HEK293 (cell line): ENCODE measurements at regions not wholly inside any gene's neighbourhood (a gene's known extent, or its start where the extent isn't known, plus 50 kb on each side); places are given as distances from the start of the nearest gene placed in this dataset.

Experiments used
- CTCF ChIP-seq: fragments of 450-650 bp; formaldehyde crosslinking; IDR thresholded peaks from 2 replicates; pipeline ENCODE4 v1.5.1; 2016; ENCODE audit warnings: missing biosample characterization, missing genetic modification characterization
- KLF16 ChIP-seq: fragments of 450-650 bp; formaldehyde crosslinking; IDR thresholded peaks from 2 replicates; pipeline ENCODE4 v1.5.1; 2017; ENCODE audit warnings: missing biosample characterization, missing genetic modification characterization
- SP2 ChIP-seq: fragments of 450-650 bp; formaldehyde crosslinking; IDR thresholded peaks from 2 replicates; pipeline ENCODE4 v1.5.1; 2016; ENCODE audit warnings: missing biosample characterization, missing genetic modification characterization
- ZNF350 ChIP-seq: fragments of 450-650 bp; formaldehyde crosslinking; IDR thresholded peaks from 2 replicates; pipeline ENCODE4 v1.5.0; 2017; ENCODE audit warnings: missing biosample characterization, mild to moderate bottlenecking, missing genetic modification characterization
- ZNF501 ChIP-seq: fragments of 450-650 bp; formaldehyde crosslinking; IDR thresholded peaks from 2 replicates; pipeline ENCODE4 v1.5.1; 2016; ENCODE audit warnings: missing biosample characterization, missing genetic modification characterization
- ZNF529 ChIP-seq: fragments of 450-650 bp; formaldehyde crosslinking; IDR thresholded peaks from 2 replicates; pipeline ENCODE4 v1.5.1; 2017; ENCODE audit warnings: missing genetic modification characterization, missing biosample characterization; ENCODE audit not compliant: insufficient replicate concordance
- ZNF621 ChIP-seq: fragments of 450-650 bp; formaldehyde crosslinking; IDR thresholded peaks from 2 replicates; pipeline ENCODE4 v1.5.1; 2017; ENCODE audit warnings: missing biosample characterization, missing genetic modification characterization
- ZNF670 ChIP-seq: fragments of 450-650 bp; formaldehyde crosslinking; IDR thresholded peaks from 2 replicates; pipeline ENCODE4 v1.5.1; 2016; ENCODE audit warnings: missing biosample characterization, missing genetic modification characterization, low read depth
- ZNF704 ChIP-seq: fragments of 450-650 bp; formaldehyde crosslinking; IDR thresholded peaks from 2 replicates; pipeline ENCODE4 v1.5.1; 2016; ENCODE audit warnings: missing biosample characterization, missing genetic modification characterization
- ZNF785 ChIP-seq: fragments of 450-650 bp; formaldehyde crosslinking; IDR thresholded peaks from 2 replicates; pipeline ENCODE4 v1.5.1; 2016; ENCODE audit warnings: missing biosample characterization, missing genetic modification characterization
- ZNF830 ChIP-seq: fragments of 450-650 bp; IDR thresholded peaks from 2 replicates; pipeline ENCODE4 v1.5.0; 2018; ENCODE audit warnings: missing biosample characterization, missing genetic modification characterization, low read depth, mild to moderate bottlenecking, moderate library complexity

DNA sequence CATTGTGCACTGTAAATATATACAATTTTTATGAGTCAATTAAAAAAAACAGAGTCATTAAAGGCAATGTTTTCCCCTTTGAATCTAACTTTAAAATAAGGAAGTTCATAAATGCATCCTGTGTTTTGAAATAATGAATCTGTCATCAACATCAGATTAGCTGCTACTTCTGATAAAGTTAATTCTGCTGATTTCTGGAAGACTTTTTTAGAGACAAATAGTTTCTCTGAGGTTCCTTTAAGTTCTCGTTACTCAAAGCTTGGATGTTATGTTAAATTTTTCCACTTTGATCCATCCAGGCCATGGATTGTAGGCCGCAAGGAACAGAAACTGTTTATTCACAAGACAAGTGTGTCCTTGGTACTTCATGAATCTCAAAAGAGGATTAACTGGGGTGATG lies 115.5 kb downstream of the CARTPT start:
- TF ChIP-seq ZNF350 (tag by site-specific recombination) (no peak), ZNF704 (tag by site-specific recombination) (no peak), CTCF (tag by site-specific recombination) (no peak), ZNF621 (tag by site-specific recombination) (no peak), ZNF529 (no peak), ZNF830 (tag by site-specific recombination) (no peak), KLF16 (tag by site-specific recombination) (no peak), ZNF670 (tag by site-specific recombination) (no peak), ZNF501 (tag by site-specific recombination) (no peak), SP2 (tag by site-specific recombination) (no peak), ZNF785 (tag by site-specific recombination) (no peak)
